K562 (cell line): ENCODE measurements at regions not wholly inside any gene's neighbourhood (a gene's known extent, or its start where the extent isn't known, plus 50 kb on each side); places are given as distances from the start of the nearest gene placed in this dataset.

Experiments
- ATAC-seq: fragments of 200-7000 bp; cut with Tn5 transposase; 3 replicates; pipeline ENCODE4 v1.9.1; 2020; ENCODE audit warnings: moderate library complexity
- BruUV-seq: library from RNA; stranded (reverse); fragments of 400-500 nt; replicated peaks from 2 replicates; lab custom pipeline; 2021; lab: Mats Ljungman, UMichigan
- CTCF ChIA-PET: fragments of 300-600 bp; formaldehyde crosslinking; extraction: SDS; loops from one replicate; lab custom pipeline; 2021; ENCODE audit warnings: low intra/inter-chr PET ratio; lab: Yijun Ruan, JAX
- POLR2A ChIA-PET: fragments of 300-600, 350-650 bp; sonication (Branson Sonifier 250); formaldehyde crosslinking; extraction: SDS; loops from one replicate; lab custom pipeline; 2021; ENCODE audit warnings: antibody characterized with exemption, inconsistent platforms; lab: Yijun Ruan, JAX
- DNase-seq, 4 experiments: peaks; one replicate each; pipeline versions ENCODE4 v3.0.0 to v3.0.0-alpha.2; 2011 to 2018; ENCODE audit warnings: low spot score in 3 of 4, mixed read lengths in 3 of 4; ENCODE audit errors: extremely low read depth in 1 of 4
- FAIRE-seq: peaks from 2 replicates; lab custom pipeline; 2011; peaks lifted over from hg19 to GRCh38; lab: Jason Lieb, UNC
- H2AFZ ChIP-seq: 2 replicates; pipeline ENCODE4 v1.6.0; 2011; ENCODE audit warnings: low read depth, low read length, control low read depth, inconsistent platforms
- H3K27ac ChIP-seq: fragments of 200-600 bp; 3 replicates; pipeline ENCODE4 v1.8.0; 2011; ENCODE audit warnings: low read depth, mild to moderate bottlenecking, control low read depth, inconsistent platforms, low read length, moderate library complexity, mixed read lengths; ENCODE audit errors: extremely low read depth
- H3K27me3 ChIP-seq, 2 experiments: fragments of 300-600 bp in 1 of 2; 2 replicates in 1 of 2; 3 replicates in 1 of 2; pipeline versions ENCODE4 v1.6.0 to v1.8.0; 2011; ENCODE audit warnings: inconsistent platforms in 2 of 2, low read length in 2 of 2, mild to moderate bottlenecking in 1 of 2, mixed read lengths in 1 of 2, moderate library complexity in 1 of 2; ENCODE audit not compliant: control insufficient read depth in 2 of 2, insufficient read depth in 2 of 2
- H3K36me3 ChIP-seq: fragments of 300-600 bp; 3 replicates; pipeline ENCODE4 v1.8.0; 2011; ENCODE audit warnings: mild to moderate bottlenecking, low read length, inconsistent platforms; ENCODE audit not compliant: control insufficient read depth, insufficient read depth
- H3K4me1 ChIP-seq, 2 experiments: fragments of 200-600 bp in 1 of 2; replicated peaks in 1 of 2; 2 replicates in 1 of 2; 3 replicates in 1 of 2; pipeline versions ENCODE4 v1.5.1 to v1.8.0; 2011; ENCODE audit warnings: inconsistent platforms in 2 of 2, low read length in 2 of 2, mild to moderate bottlenecking in 1 of 2, mixed read lengths in 1 of 2, moderate library complexity in 1 of 2; ENCODE audit not compliant: control insufficient read depth in 2 of 2, insufficient read depth in 2 of 2
- H3K4me2 ChIP-seq: 2 replicates; pipeline ENCODE4 v1.6.1; 2011; ENCODE audit warnings: low read length, control low read depth, inconsistent platforms, mixed read lengths; ENCODE audit not compliant: insufficient read depth
- H3K4me3 ChIP-seq: fragments of 200-600 bp; sonication (generic), shearing (Covaris generic); 2 replicates; pipeline ENCODE4 v1.5.1; 2016; ENCODE audit warnings: control low read depth, inconsistent platforms
- H3K79me2 ChIP-seq: fragments of 200-600 bp; 3 replicates; pipeline ENCODE4 v1.8.0; 2011; ENCODE audit warnings: low read length, inconsistent platforms; ENCODE audit not compliant: control insufficient read depth, insufficient read depth
- H3K9ac ChIP-seq, 2 experiments: 2 replicates each; pipeline versions ENCODE4 v1.6.0 to v1.6.1; 2011; ENCODE audit warnings: low read depth in 2 of 2, low read length in 2 of 2, control low read depth in 1 of 2, inconsistent platforms in 1 of 2, mild to moderate bottlenecking in 1 of 2, mixed read lengths in 1 of 2; ENCODE audit not compliant: insufficient read depth in 1 of 2
- H3K9me1 ChIP-seq: one replicate; pipeline ENCODE4 v1.6.0; 2011; ENCODE audit warnings: inconsistent platforms, mild to moderate bottlenecking, low read length, moderate library complexity; ENCODE audit not compliant: control insufficient read depth, insufficient read depth
- H3K9me3 ChIP-seq: replicated peaks from 2 replicates; pipeline ENCODE4 v1.5.1; 2011; ENCODE audit warnings: low read depth, low read length, inconsistent platforms; ENCODE audit not compliant: control insufficient read depth, insufficient read depth
- H4K20me1 ChIP-seq: replicated peaks from 2 replicates; pipeline ENCODE4 v1.6.1; 2011; ENCODE audit warnings: low read length, inconsistent platforms, mixed read lengths; ENCODE audit not compliant: control insufficient read depth, insufficient read depth
- RBM25 ChIP-seq: fragments of 200-400 bp; formaldehyde crosslinking; IDR thresholded peaks from 2 replicates; pipeline ENCODE4 v1.6.1; 2018; ENCODE audit warnings: low read length, low read depth, moderate library complexity; ENCODE audit not compliant: severe bottlenecking
- WGBS: fragments of 100-300 bp; shearing (Covaris generic); methylation state at CpG from one replicate; pipeline ENCODE4 v1.1.6; 2016; ENCODE audit warnings: low coverage, mixed read lengths; ENCODE audit not compliant: insufficient coverage; ENCODE audit errors: missing lambda C conversion rate; 5-methylcytosine and 5-hydroxymethylcytosine counted together
- in situ Hi-C: fragments of 300-500 bp; cut with MboI; formaldehyde crosslinking; loops from 4 replicates; pipeline ENCODE4 v1.15.0; 2018; ENCODE audit warnings: inconsistent platforms, mixed read lengths
- intact Hi-C: fragments of 100-400 bp; cut with micrococcal nuclease; formaldehyde crosslinking; loops from 2 replicates; pipeline ENCODE4 v1.14.2; 2022
- TF ChIP-seq, protein P1 (sequence below), 2 experiments: fragments of 150-350 bp in 1 of 2; IDR thresholded peaks; 2 replicates each; pipeline ENCODE4 v1.6.1; 2012 to 2016; ENCODE audit warnings: low read depth in 2 of 2, low read length in 2 of 2, mild to moderate bottlenecking in 1 of 2, moderate library complexity in 1 of 2

DNA sequence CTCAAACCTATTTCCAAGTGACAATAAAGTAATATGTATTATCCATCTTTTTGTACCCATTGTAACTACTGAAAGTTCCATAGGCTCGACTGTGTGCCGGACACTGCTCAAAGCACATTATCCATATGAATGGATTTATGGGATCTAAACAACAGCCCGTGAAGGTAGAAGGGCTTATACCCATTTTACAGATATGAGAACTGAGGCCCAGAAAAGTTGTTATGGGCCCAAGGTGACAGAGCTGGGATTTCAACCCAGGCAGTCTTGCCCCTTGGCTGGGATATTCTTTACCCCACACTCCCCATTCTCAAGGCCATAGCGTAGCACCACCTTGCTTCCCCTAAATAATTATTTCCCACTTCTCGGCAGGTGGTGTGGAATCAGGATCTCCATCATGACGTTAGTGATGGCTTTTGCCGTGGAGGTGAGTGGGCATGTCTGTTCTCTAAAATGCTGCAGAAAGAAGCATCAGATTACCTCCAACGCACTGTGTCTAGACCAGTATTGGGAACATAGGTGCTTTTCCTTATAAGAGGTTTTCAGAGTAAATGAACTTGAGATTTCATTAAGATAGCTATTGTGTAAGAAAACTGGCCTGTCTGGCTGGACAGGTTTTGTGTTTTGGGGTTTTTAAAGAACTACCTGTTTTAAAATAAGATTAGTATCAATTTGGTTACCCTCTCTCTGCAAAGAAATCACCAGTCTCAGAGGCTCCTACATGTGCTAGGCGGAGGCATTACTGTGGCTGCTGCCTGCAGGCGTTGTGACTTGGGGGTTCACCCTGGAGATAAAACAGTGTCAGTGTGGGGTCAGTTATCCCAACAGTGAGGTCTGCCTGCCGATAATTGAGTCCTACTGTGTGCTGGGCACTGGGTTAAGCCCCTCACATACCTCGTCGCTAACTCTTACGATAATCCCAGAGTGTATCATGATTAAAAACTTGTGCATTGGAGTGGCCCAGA is 85.1 kb upstream of the SDK1 start:
- Histone ChIP-seq H3K4me2 (no peak overlapping the region), H3K9me1 (no peaks in the 10 kb centered on the region), H3K27ac (no peak overlapping the region), H3K9ac (no peak overlapping the region), H3K9me3 (no peaks in the 10 kb centered on the region), H3K79me2 (no peaks in the 10 kb centered on the region), H3K4me1 (no peaks in the 10 kb centered on the region), H4K20me1 (no peaks in the 10 kb centered on the region), H3K27me3 (peaks cover 4 to 18% of the 10 kb centered on the region in 2 experiments; a peak in 4 of 5 replicates), H3K36me3 (no peaks in the 10 kb centered on the region), H3K4me3 (no peak overlapping the region), H2AFZ (no peak overlapping the region)
- 2% methylated on average over 14 of the region's 14 CpGs for WGBS
- no TSS peak for BruUV-seq
- in situ Hi-C loops (no loop called here), intact Hi-C loops (no loop called here)
- FAIRE-seq: no peak
- no peak for ATAC-seq
- ChIA-PET CTCF (no interaction called here), POLR2A (no interaction called here)
- TF ChIP-seq, protein P1, sequence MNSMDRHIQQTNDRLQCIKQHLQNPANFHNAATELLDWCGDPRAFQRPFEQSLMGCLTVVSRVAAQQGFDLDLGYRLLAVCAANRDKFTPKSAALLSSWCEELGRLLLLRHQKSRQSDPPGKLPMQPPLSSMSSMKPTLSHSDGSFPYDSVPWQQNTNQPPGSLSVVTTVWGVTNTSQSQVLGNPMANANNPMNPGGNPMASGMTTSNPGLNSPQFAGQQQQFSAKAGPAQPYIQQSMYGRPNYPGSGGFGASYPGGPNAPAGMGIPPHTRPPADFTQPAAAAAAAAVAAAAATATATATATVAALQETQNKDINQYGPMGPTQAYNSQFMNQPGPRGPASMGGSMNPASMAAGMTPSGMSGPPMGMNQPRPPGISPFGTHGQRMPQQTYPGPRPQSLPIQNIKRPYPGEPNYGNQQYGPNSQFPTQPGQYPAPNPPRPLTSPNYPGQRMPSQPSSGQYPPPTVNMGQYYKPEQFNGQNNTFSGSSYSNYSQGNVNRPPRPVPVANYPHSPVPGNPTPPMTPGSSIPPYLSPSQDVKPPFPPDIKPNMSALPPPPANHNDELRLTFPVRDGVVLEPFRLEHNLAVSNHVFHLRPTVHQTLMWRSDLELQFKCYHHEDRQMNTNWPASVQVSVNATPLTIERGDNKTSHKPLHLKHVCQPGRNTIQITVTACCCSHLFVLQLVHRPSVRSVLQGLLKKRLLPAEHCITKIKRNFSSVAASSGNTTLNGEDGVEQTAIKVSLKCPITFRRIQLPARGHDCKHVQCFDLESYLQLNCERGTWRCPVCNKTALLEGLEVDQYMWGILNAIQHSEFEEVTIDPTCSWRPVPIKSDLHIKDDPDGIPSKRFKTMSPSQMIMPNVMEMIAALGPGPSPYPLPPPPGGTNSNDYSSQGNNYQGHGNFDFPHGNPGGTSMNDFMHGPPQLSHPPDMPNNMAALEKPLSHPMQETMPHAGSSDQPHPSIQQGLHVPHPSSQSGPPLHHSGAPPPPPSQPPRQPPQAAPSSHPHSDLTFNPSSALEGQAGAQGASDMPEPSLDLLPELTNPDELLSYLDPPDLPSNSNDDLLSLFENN (IDR thresholded peaks at IDR 0.05; ENCODE audit: low read depth in 2 of 2, low read length in 2 of 2): no peak
- TF ChIP-seq RBM25: peak; percentile 58
- DNase-seq: no peak
